ENCODE measurements at regions not wholly inside any gene's neighbourhood (a gene's known extent, or its start where the extent isn't known, plus 50 kb on each side); places are given as distances from the start of the nearest gene placed in this dataset.

GRCh38 chr5:92761585-92761984, 819.4 kb downstream of the NR2F1-AS1 start:
- TF ChIP-seq ZFX (IDR thresholded peaks at IDR 0.05) (no peak), CTCF (conservative IDR thresholded peaks at IDR 0.05) (no peak)
- H3K27ac ChIP-seq: no peak overlapping the region

GRCh38 chr5:92760550-92760949, 820.5 kb downstream of the NR2F1-AS1 start:
- no peak overlapping the region for H3K27ac ChIP-seq
- TF ChIP-seq CTCF (conservative IDR thresholded peaks at IDR 0.05): no peak
- no peak for TF ChIP-seq ZFX (IDR thresholded peaks at IDR 0.05)

- H3K27ac ChIP-seq: no peak overlapping the region
- TF ChIP-seq CTCF (conservative IDR thresholded peaks at IDR 0.05) (no peak), ZFX (IDR thresholded peaks at IDR 0.05) (no peak)
Measured at GRCh38 chr5:92758552-92758951, 822.5 kb downstream of the NR2F1-AS1 start.

GRCh38 chr5:92749943-92750342, 831.1 kb downstream of the NR2F1-AS1 start:
- TF ChIP-seq ZFX (IDR thresholded peaks at IDR 0.05) (no peak), CTCF (conservative IDR thresholded peaks at IDR 0.05) (no peak)
- H3K27ac ChIP-seq: no peak overlapping the region

GRCh38 chr5:92748072-92748676, 832.8 kb downstream of the NR2F1-AS1 start:
- no peak overlapping the region for H3K27ac ChIP-seq
- TF ChIP-seq CTCF (conservative IDR thresholded peaks at IDR 0.05) (no peak), ZFX (IDR thresholded peaks at IDR 0.05) (no peak)

GRCh38 chr5:92741906-92742305, 839.1 kb downstream of the NR2F1-AS1 start:
- no peak overlapping the region for H3K27ac ChIP-seq
- TF ChIP-seq CTCF (conservative IDR thresholded peaks at IDR 0.05) (no peak), ZFX (IDR thresholded peaks at IDR 0.05) (no peak)

- TF ChIP-seq ZFX (IDR thresholded peaks at IDR 0.05) (no peak), CTCF (conservative IDR thresholded peaks at IDR 0.05) (no peak)
Measured at GRCh38 chr5:92734211-92734940, 846.6 kb downstream of the NR2F1-AS1 start.

More at GRCh38 chr5:92734211-92734940, 846.6 kb downstream of the NR2F1-AS1 start:
- H3K27ac ChIP-seq: no peak overlapping the region
